Stomach (tissue), 4 donors: ENCODE measurements at regions not wholly inside any gene's neighbourhood (a gene's known extent, or its start where the extent isn't known, plus 50 kb on each side); places are given as distances from the start of the nearest gene placed in this dataset.
"Not testable (repeated sequence)": the region's sequence is repeated elsewhere in the genome, so short reads cannot be mapped to it uniquely, and the experiment has no call there.

ENCODE experiments used
- CTCF ChIP-seq, 7 experiments: fragments of 450-650 bp in 4 of 7; fragments of 200-600 bp in 3 of 7; sonication (generic) in 3 of 7; IDR thresholded peaks; one replicate each; pipeline ENCODE4 v1.5.1; 2016 to 2019; ENCODE audit warnings: antibody characterized with exemption in 7 of 7, control low read depth in 2 of 7, mild to moderate bottlenecking in 1 of 7
- POLR2AphosphoS5 ChIP-seq, 3 donors: sonication (generic); formaldehyde crosslinking; IDR thresholded peaks; one replicate each; pipeline ENCODE4 v1.6.1; 2016; ENCODE audit warnings: antibody characterized with exemption in 3 of 3

- not testable (repeated sequence) for TF ChIP-seq CTCF, POLR2AphosphoS5 (IDR thresholded peaks at IDR 0.05)
These were observed 157.1 kb upstream of the POU1F1 start for GRCh38 chr3:87433445-87433844.
